IMR-90 (cell line): ENCODE measurements at regions not wholly inside any gene's neighbourhood (a gene's known extent, or its start where the extent isn't known, plus 50 kb on each side); places are given as distances from the start of the nearest gene placed in this dataset.

ENCODE experiments used
- ATAC-seq: fragments of 200-7000 bp; cut with Tn5 transposase; 2 replicates; pipeline ENCODE4 v1.9.1; 2020; ENCODE audit warnings: low read depth, mild to moderate bottlenecking, moderate library complexity
- BruUV-seq: library from RNA; stranded (reverse); fragments of 400-500 nt; replicated peaks from 2 replicates; lab custom pipeline; 2021; lab: Mats Ljungman, UMichigan
- CTCF ChIA-PET: fragments of 300-600 bp; formaldehyde crosslinking; extraction: SDS; loops from one replicate; lab custom pipeline; 2021; ENCODE audit warnings: antibody characterized with exemption; lab: Yijun Ruan, JAX
- POLR2A ChIA-PET: fragments of 300-600 bp; sonication (Branson Sonifier 250); formaldehyde crosslinking; loops from one replicate; lab custom pipeline; 2022; ENCODE audit warnings: antibody characterized with exemption; ENCODE audit not compliant: unreplicated experiment; lab: Charles Lee
- DNase-seq: peaks from one replicate; pipeline ENCODE4 v3.0.0; 2013
- H2AFZ ChIP-seq: replicated peaks from 2 replicates; pipeline ENCODE3; 2013; ENCODE audit warnings: low read length, mild to moderate bottlenecking; ENCODE audit not compliant: poor library complexity
- H2AK5ac ChIP-seq: 2 replicates; pipeline ENCODE4 v1.6.1; 2013; ENCODE audit warnings: low read depth, low read length, inconsistent platforms
- H2AK9ac ChIP-seq: replicated peaks from 2 replicates; pipeline ENCODE3; 2013; ENCODE audit warnings: mild to moderate bottlenecking, low read depth, low read length, moderate library complexity; ENCODE audit not compliant: poor library complexity
- H2BK120ac ChIP-seq: 2 replicates; pipeline ENCODE4 v1.6.1; 2013; ENCODE audit warnings: low read depth, low read length, inconsistent platforms
- H2BK15ac ChIP-seq: 3 replicates; pipeline ENCODE4 v1.6.1; 2013; ENCODE audit warnings: low read depth, low read length, inconsistent platforms
- H2BK20ac ChIP-seq: 2 replicates; pipeline ENCODE4 v1.6.1; 2013; ENCODE audit warnings: low read depth, mild to moderate bottlenecking, inconsistent platforms, low read length, moderate library complexity
- H2BK5ac ChIP-seq: 2 replicates; pipeline ENCODE4 v1.6.1; 2013; ENCODE audit warnings: mild to moderate bottlenecking, low read depth, low read length, inconsistent platforms; ENCODE audit not compliant: poor library complexity, severe bottlenecking
- H3K14ac ChIP-seq: replicated peaks from 2 replicates; pipeline ENCODE4 v1.6.1; 2013; ENCODE audit warnings: low read depth, low read length, inconsistent platforms
- H3K18ac ChIP-seq: 2 replicates; pipeline ENCODE4 v1.6.1; 2013; ENCODE audit warnings: low read depth, low read length, control low read depth
- H3K23ac ChIP-seq: 2 replicates; pipeline ENCODE4 v1.6.1; 2013; ENCODE audit warnings: low read depth, low read length, inconsistent platforms
- H3K27ac ChIP-seq: 2 replicates; pipeline ENCODE4 v1.5.1; 2013; ENCODE audit warnings: mild to moderate bottlenecking, control low read depth, low read length; ENCODE audit not compliant: insufficient read depth
- H3K27me3 ChIP-seq: 2 replicates; pipeline ENCODE4 v1.6.1; 2013; ENCODE audit warnings: low read length; ENCODE audit not compliant: control insufficient read depth, insufficient read depth
- H3K36me3 ChIP-seq: 2 replicates; pipeline ENCODE4 v1.6.1; 2013; ENCODE audit warnings: low read length, mixed read lengths; ENCODE audit not compliant: control insufficient read depth, insufficient read depth
- H3K4ac ChIP-seq: 2 replicates; pipeline ENCODE4 v1.6.1; 2013; ENCODE audit warnings: low read depth, low read length, inconsistent platforms
- H3K4me1 ChIP-seq: 2 replicates; pipeline ENCODE4 v1.6.1; 2013; ENCODE audit warnings: low read length, mixed read lengths; ENCODE audit not compliant: control insufficient read depth, insufficient read depth
- H3K4me2 ChIP-seq: 2 replicates; pipeline ENCODE4 v1.6.1; 2013; ENCODE audit warnings: low read depth, mild to moderate bottlenecking, control low read depth, low read length, moderate library complexity
- H3K4me3 ChIP-seq: 2 replicates; pipeline ENCODE4 v1.5.1; 2013; ENCODE audit warnings: low read depth, mild to moderate bottlenecking, control low read depth, low read length, moderate library complexity; ENCODE audit not compliant: insufficient read depth
- H3K56ac ChIP-seq: 2 replicates; pipeline ENCODE4 v1.6.1; 2013; ENCODE audit warnings: low read length, inconsistent platforms; ENCODE audit not compliant: insufficient read depth; ENCODE audit errors: extremely low read depth
- H3K79me1 ChIP-seq, 2 experiments: 2 replicates each; pipeline ENCODE4 v1.6.1; 2013; ENCODE audit warnings: low read length in 2 of 2, inconsistent platforms in 1 of 2, low read depth in 1 of 2
- H3K9ac ChIP-seq: 2 replicates; pipeline ENCODE4 v1.6.1; 2013; ENCODE audit warnings: low read depth, low read length, control low read depth
- H3K9me1 ChIP-seq: 2 replicates; pipeline ENCODE4 v1.6.1; 2013; ENCODE audit warnings: low read length, inconsistent platforms; ENCODE audit not compliant: insufficient read depth
- H3K9me3 ChIP-seq: 2 replicates; pipeline ENCODE4 v1.6.1; 2013; ENCODE audit warnings: low read length; ENCODE audit not compliant: control insufficient read depth, insufficient read depth
- H4K20me1 ChIP-seq: 2 replicates; pipeline ENCODE4 v1.6.1; 2013; ENCODE audit warnings: low read length, inconsistent platforms; ENCODE audit not compliant: insufficient read depth
- H4K5ac ChIP-seq: 2 replicates; pipeline ENCODE4 v1.6.1; 2013; ENCODE audit warnings: mild to moderate bottlenecking, low read depth, low read length, control low read depth
- H4K8ac ChIP-seq, 2 experiments: 2 replicates each; pipeline ENCODE4 v1.6.1; 2013; ENCODE audit warnings: low read depth in 2 of 2, low read length in 2 of 2, control low read depth in 1 of 2, inconsistent platforms in 1 of 2
- H4K91ac ChIP-seq: 2 replicates; pipeline ENCODE4 v1.6.1; 2013; ENCODE audit warnings: low read depth, low read length, inconsistent platforms; ENCODE audit not compliant: insufficient read depth
- BHLHE40 ChIP-seq: fragments of 150-350 bp; IDR thresholded peaks from 2 replicates; pipeline ENCODE4 v1.6.1; 2016; ENCODE audit warnings: mild to moderate bottlenecking, low read depth, low read length
- CEBPB ChIP-seq: IDR thresholded peaks from 2 replicates; pipeline ENCODE4 v1.6.1; 2012; ENCODE audit warnings: low read depth, low read length, improper control_type of control experiment
- CHD1 ChIP-seq: IDR thresholded peaks from 2 replicates; pipeline ENCODE4 v1.6.1; 2012; ENCODE audit warnings: low read depth, low read length, improper control_type of control experiment
- FOS ChIP-seq: fragments of 150-350 bp; IDR thresholded peaks from 2 replicates; pipeline ENCODE4 v1.6.1; 2016; ENCODE audit warnings: low read depth, low read length
- MAFK ChIP-seq: IDR thresholded peaks from 2 replicates; pipeline ENCODE4 v1.6.1; 2012; ENCODE audit warnings: low read depth, low read length, improper control_type of control experiment
- MAZ ChIP-seq: IDR thresholded peaks from 2 replicates; pipeline ENCODE4 v1.6.1; 2012; ENCODE audit warnings: low read depth, mild to moderate bottlenecking, low read length, improper control_type of control experiment, moderate library complexity, borderline replicate concordance
- MXI1 ChIP-seq: IDR thresholded peaks from 2 replicates; pipeline ENCODE4 v1.6.1; 2012; ENCODE audit warnings: low read depth, mild to moderate bottlenecking, low read length, moderate library complexity, borderline replicate concordance
- NFE2L2 ChIP-seq: fragments of 150-350 bp; IDR thresholded peaks from 2 replicates; pipeline ENCODE4 v1.6.1; 2016; ENCODE audit warnings: low read depth, mild to moderate bottlenecking, low read length
- POLR2A ChIP-seq: IDR thresholded peaks from 2 replicates; pipeline ENCODE4 v1.6.1; 2012; ENCODE audit warnings: mild to moderate bottlenecking, low read depth, low read length
- RAD21 ChIP-seq: IDR thresholded peaks from 2 replicates; pipeline ENCODE4 v1.6.1; 2012; ENCODE audit warnings: low read length, improper control_type of control experiment
- RFX5 ChIP-seq: IDR thresholded peaks from 2 replicates; pipeline ENCODE4 v1.8.0; 2012; ENCODE audit warnings: low read depth, mild to moderate bottlenecking, low read length, moderate library complexity
- SMC3 ChIP-seq: fragments of 150-350 bp; IDR thresholded peaks from 2 replicates; pipeline ENCODE4 v1.6.1; 2016; ENCODE audit warnings: low read depth, mild to moderate bottlenecking, antibody characterized with exemption, low read length, moderate library complexity
- WGBS, 2 experiments: methylation state at CpG; one replicate each; pipeline versions ENCODE4 v1.1.5 to v1.1.7; 2013; ENCODE audit warnings: missing lambda C conversion rate in 2 of 2; ENCODE audit not compliant: insufficient read length in 1 of 2; ENCODE audit errors: extremely low coverage in 2 of 2; 5-methylcytosine and 5-hydroxymethylcytosine counted together
- dilution Hi-C: fragments of 300-500 bp; cut with HindIII; formaldehyde crosslinking; loops from one replicate; pipeline ENCODE4 v1.14.3; 2018; ENCODE audit warnings: low sequenced_read_pairs; ENCODE audit not compliant: unreplicated experiment
- in situ Hi-C: fragments of 300-500 bp; cut with MboI; formaldehyde crosslinking; loops from 3 replicates; pipeline ENCODE4 v1.14.3; 2019; ENCODE audit warnings: low sequenced_read_pairs, inconsistent platforms, mixed read lengths
- intact Hi-C: fragments of 100-400 bp; cut with micrococcal nuclease; formaldehyde crosslinking; loops from 2 replicates; pipeline ENCODE4 v1.10.0; 2022
- TF ChIP-seq, protein P1 (sequence below): conservative IDR thresholded peaks from 2 replicates; pipeline ENCODE4 v1.5.1; 2012; ENCODE audit warnings: mild to moderate bottlenecking, low read depth, low read length, improper control_type of control experiment
- TF ChIP-seq, protein P2 (sequence below): fragments of 150-350 bp; IDR thresholded peaks from 2 replicates; pipeline ENCODE4 v1.6.1; 2017; ENCODE audit warnings: mild to moderate bottlenecking, antibody characterized with exemption, low read length, low read depth
- TF ChIP-seq, protein P3 (sequence below): fragments of 150-350 bp; IDR thresholded peaks from 2 replicates; pipeline ENCODE4 v1.6.1; 2016; ENCODE audit warnings: low read depth, mild to moderate bottlenecking, low read length, moderate library complexity, borderline replicate concordance

DNA sequence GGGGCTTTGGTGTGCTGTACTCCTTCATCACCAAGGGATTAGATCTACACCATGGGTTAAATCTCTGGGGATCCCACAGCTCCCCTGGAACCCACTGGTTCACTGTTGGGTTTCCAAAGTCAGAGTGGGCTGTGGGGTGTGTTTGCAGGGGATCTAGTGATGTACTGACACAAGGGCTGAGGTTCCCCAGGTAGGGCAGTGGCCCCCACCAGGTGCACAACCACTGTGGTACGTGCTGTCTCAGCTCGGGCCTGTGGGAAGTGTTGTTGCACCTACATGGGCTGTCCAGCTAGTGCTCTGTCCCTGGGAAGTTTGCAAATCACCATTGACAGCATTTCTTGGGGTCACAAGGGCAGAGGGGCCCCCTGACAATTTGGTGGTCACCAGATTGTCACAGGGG lies 134.4 kb upstream of the CDH8 start:
- Histone ChIP-seq H3K4me2 (no peak overlapping the region), H2BK120ac (no peak overlapping the region), H2AK5ac (no peak overlapping the region), H2AK9ac (no peak overlapping the region), H2BK20ac (no peak overlapping the region), H2BK15ac (no peak overlapping the region), H3K9me3 (peaks cover 9% of the 10 kb centered on the region; the same call in 1 of the 2 replicates), H4K8ac (no peak overlapping the region), H3K4me1 (no peaks in the 10 kb centered on the region), H3K14ac (no peak overlapping the region), H3K4ac (no peak overlapping the region), H3K18ac (no peak overlapping the region), H2AFZ (no peak overlapping the region), H3K79me1 (no peaks in the 10 kb centered on the region), H3K23ac (no peak overlapping the region), H3K27ac (no peak overlapping the region), H3K9me1 (no peaks in the 10 kb centered on the region), H3K36me3 (no peaks in the 10 kb centered on the region), H3K56ac (no peak overlapping the region), H4K91ac (no peak overlapping the region), H3K9ac (no peak overlapping the region), H3K27me3 (no peaks in the 10 kb centered on the region), H4K20me1 (no peaks in the 10 kb centered on the region), H3K4me3 (no peak overlapping the region), H2BK5ac (no peak overlapping the region), H4K5ac (no peak overlapping the region)
- in situ Hi-C loops (no loop called here), dilution Hi-C loops (no loop called here), intact Hi-C loops (no loop called here)
- no peak for ATAC-seq
- BruUV-seq: no TSS peak
- CTCF ChIA-PET: no interaction called here
- whole genome bisulfite sequencing, 2 experiments: 0% methylated on average over 2 of the region's 2 CpGs; no CpG with 5 or more reads in 1 of the 2 experiments
- POLR2A ChIA-PET: no interaction called here
- TF ChIP-seq MAZ (no peak), NFE2L2 (no peak), CEBPB (no peak), BHLHE40 (no peak), FOS (no peak), MAFK (no peak), CHD1 (no peak), MXI1 (no peak), POLR2A (no peak), SMC3 (no peak), RFX5 (no peak), RAD21 (no peak)
- TF ChIP-seq, protein P1, sequence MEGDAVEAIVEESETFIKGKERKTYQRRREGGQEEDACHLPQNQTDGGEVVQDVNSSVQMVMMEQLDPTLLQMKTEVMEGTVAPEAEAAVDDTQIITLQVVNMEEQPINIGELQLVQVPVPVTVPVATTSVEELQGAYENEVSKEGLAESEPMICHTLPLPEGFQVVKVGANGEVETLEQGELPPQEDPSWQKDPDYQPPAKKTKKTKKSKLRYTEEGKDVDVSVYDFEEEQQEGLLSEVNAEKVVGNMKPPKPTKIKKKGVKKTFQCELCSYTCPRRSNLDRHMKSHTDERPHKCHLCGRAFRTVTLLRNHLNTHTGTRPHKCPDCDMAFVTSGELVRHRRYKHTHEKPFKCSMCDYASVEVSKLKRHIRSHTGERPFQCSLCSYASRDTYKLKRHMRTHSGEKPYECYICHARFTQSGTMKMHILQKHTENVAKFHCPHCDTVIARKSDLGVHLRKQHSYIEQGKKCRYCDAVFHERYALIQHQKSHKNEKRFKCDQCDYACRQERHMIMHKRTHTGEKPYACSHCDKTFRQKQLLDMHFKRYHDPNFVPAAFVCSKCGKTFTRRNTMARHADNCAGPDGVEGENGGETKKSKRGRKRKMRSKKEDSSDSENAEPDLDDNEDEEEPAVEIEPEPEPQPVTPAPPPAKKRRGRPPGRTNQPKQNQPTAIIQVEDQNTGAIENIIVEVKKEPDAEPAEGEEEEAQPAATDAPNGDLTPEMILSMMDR: no peak
- TF ChIP-seq, protein P2, sequence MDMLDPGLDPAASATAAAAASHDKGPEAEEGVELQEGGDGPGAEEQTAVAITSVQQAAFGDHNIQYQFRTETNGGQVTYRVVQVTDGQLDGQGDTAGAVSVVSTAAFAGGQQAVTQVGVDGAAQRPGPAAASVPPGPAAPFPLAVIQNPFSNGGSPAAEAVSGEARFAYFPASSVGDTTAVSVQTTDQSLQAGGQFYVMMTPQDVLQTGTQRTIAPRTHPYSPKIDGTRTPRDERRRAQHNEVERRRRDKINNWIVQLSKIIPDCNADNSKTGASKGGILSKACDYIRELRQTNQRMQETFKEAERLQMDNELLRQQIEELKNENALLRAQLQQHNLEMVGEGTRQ: no peak
- TF ChIP-seq, protein P3, sequence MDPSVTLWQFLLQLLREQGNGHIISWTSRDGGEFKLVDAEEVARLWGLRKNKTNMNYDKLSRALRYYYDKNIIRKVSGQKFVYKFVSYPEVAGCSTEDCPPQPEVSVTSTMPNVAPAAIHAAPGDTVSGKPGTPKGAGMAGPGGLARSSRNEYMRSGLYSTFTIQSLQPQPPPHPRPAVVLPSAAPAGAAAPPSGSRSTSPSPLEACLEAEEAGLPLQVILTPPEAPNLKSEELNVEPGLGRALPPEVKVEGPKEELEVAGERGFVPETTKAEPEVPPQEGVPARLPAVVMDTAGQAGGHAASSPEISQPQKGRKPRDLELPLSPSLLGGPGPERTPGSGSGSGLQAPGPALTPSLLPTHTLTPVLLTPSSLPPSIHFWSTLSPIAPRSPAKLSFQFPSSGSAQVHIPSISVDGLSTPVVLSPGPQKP: no peak
- DNase-seq: no peak
